GM18505 (cell line): ENCODE measurements at regions not wholly inside any gene's neighbourhood (a gene's known extent, or its start where the extent isn't known, plus 50 kb on each side); places are given as distances from the start of the nearest gene placed in this dataset.
A peak's percentile ranks its signal among the peaks of the same experiment; 100 is the strongest.

ENCODE experiments used
- ATAC-seq: cut with Tn5 transposase; IDR thresholded peaks from one replicate; pipeline ENCODE4 v1.9.1; 2021; ENCODE audit not compliant: unreplicated experiment
- POLR2A ChIP-seq: IDR thresholded peaks from 4 replicates; pipeline ENCODE4 v1.6.1; 2011; ENCODE audit warnings: borderline replicate concordance; ENCODE audit not compliant: insufficient read depth, insufficient read length; ENCODE audit errors: extremely low read depth

- ATAC-seq = peak; percentile 72
- TF ChIP-seq POLR2A = no peak
Measured at GRCh38 chr6:25053875-25054371, 118.2 kb upstream of the RIPOR2 start.

DNA sequence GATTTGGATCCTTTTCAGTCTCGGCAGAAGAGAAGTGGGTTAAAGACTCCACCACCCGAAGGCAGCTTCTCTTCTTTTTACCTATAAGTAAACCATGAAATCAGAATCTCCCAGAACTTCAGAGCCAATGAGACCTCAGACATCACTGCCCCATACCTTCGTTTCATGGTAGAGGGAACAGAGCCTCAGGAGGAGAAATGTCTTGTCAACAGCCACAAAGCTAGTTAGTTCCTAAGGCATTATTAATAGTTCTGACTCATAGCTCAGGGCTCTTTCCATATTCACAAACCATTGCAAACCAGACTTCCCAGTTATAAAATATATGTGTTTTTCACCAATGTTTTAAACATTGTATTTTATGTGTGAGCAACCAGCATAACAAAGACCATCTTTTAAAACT lies 118.7 kb upstream of the RIPOR2 start:
- TF ChIP-seq POLR2A = no peak
- ATAC-seq = no peak

- TF ChIP-seq POLR2A = no peak
- ATAC-seq = peak; percentile 59
Measured at GRCh38 chr6:25056130-25056529, 120.4 kb upstream of the RIPOR2 start.

DNA sequence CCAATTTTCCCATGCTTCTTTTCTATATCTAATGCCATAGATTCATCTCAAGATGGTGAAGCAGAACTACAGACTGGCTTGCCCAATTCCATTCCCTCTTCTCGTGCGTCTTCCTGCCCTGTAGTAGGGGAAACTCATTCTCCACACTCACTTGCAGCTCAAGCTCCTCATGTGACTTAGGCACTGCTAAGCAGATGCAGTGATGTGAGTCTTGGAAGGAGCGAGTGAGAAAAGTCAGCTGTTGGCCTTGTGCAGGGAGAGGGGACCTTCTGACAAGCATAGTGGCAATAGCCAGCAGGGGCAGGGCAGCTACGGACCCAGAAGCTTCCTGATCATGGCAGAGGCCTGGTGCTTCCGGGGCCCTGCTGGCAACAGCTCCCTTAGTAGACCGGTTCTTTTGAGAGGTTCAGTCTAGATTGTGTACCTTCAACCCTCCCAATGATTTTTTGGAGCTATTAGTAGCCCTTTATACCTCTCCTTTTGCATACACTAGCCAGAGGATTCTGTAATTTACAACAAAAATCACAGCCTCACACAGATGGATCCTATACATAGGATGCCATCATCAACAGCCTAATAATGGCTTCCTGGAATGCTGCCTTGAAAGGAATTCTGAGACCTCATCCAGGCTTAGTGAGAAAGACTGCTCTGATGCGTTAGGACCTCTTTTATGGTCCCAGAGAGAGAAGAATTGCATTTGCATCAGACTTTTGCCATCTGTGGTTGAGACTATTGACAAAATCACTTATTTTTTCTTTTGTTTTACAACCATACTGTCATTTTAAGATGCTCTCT lies 121.5 kb upstream of the RIPOR2 start:
- ATAC-seq = no peak
- TF ChIP-seq POLR2A = no peak

DNA sequence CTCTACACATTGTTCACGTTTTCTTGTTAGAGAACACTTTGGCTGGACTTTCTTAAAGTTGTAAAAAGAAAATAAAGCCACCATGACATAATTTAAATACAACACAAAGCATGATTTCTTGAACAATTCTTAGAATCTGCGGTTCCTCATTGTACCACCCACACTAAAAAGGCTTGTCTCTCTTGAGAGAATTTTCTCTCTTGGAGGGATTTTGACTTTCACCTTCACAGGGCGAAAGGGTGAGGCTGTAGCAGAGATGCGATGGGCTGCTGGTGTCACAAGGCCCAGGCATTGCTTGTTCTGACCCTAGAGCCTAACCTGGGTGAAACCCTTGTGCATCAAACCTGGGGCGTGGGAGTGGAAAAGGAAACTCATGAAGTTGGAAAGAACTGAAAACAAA lies 122.7 kb upstream of the RIPOR2 start:
- ATAC-seq = no peak
- TF ChIP-seq POLR2A = no peak

GRCh38 chr6:25058941-25059340 lies 123.2 kb upstream of the RIPOR2 start:
- no peak for ATAC-seq
- TF ChIP-seq POLR2A = no peak

- ATAC-seq = no peak
- no peak for TF ChIP-seq POLR2A
Measured at GRCh38 chr6:25060522-25060921, 124.8 kb upstream of the RIPOR2 start.

DNA sequence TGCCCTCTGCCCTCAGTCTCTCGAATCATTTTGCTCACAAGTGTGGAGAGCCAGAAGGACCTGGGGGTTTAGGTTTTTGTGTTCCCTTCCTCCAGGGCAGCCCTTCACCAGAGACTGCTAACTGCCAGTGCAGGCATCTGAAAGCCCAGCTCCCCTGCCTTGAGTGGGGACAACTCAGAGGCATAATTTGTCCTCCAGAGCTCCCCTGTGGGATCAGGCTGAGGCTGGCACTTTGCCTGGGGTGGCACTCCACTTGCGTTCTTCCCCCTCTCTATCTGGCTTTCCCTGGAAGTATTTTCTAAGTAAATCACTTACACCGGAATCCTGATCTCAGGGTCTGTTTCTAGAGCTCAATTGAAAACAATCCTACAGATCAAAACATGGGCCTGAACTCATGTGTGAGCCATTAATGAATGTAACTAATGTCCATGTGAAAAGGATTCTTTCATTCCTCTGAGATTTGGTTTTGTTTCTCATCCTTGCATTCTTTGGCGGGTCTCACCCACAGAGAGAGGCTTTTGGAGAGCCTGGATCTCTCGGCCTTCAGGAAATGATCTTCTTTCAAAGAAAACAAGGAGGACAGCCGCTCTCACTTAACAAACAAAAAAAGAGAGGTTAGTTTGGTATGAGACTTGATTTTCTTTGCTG lies 125.7 kb upstream of the RIPOR2 start:
- no peak for ATAC-seq
- no peak for TF ChIP-seq POLR2A

GRCh38 chr6:25062070-25062811 lies 126.5 kb upstream of the RIPOR2 start:
- TF ChIP-seq POLR2A = no peak
- no peak for ATAC-seq

DNA sequence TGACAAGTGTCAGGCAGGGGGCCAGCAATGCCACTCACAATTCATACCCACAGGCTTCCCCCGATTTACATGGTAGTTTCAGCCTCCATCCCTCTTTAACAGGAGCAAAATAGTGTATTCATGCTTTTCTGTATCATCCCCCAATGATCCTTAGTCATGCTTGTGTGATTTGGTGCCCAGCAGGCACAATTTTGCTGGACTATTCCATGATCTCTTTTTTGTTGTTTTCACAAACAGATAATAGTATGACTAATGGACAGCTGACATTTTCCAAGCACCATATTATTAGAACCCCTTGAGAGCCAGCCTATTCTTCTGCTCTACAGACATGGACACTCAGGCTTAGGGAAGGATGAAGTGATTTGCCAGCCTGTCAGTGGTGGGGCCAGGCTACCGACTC lies 128.2 kb upstream of the RIPOR2 start:
- no peak for TF ChIP-seq POLR2A
- no peak for ATAC-seq

- TF ChIP-seq POLR2A = no peak
- ATAC-seq = no peak
Measured at GRCh38 chr6:25065666-25066065, 129.9 kb upstream of the RIPOR2 start.

DNA sequence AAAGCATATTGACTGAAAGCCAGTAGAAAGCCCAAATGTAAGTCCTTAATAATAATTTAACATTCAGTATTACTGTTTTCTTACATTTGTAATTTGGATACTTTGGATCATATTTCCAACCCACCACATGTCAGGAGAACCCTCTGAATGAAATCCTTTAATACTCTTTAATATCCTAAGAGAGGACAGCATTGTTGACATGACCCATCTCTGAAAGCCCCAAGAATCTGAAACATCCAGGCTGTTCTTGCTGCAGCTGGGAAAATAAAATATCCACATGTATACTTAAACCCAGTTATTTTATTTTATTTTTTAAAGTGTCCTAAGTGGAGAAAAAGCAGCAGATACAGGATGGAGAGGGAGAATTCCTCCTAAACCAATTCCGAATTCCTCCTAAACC lies 130.8 kb upstream of the RIPOR2 start:
- no peak for ATAC-seq
- TF ChIP-seq POLR2A = no peak

- no peak for TF ChIP-seq POLR2A
- ATAC-seq = no peak
Measured at GRCh38 chr6:25068866-25069265, 133.1 kb upstream of the RIPOR2 start.
